AG08396 (cell line): ENCODE measurements at regions not wholly inside any gene's neighbourhood (a gene's known extent, or its start where the extent isn't known, plus 50 kb on each side); places are given as distances from the start of the nearest gene placed in this dataset.

Experiments used
- DNase-seq: peaks from one replicate; pipeline ENCODE4 v3.0.0; 2012; ENCODE audit warnings: low spot score, mixed read lengths

GRCh38 chr2:16252891-16253290 is 312.5 kb downstream of the MYCN start:
- DNase-seq = no peak

- DNase-seq = no peak
Measured at GRCh38 chr2:16252251-16252650, 311.9 kb downstream of the MYCN start.

DNA sequence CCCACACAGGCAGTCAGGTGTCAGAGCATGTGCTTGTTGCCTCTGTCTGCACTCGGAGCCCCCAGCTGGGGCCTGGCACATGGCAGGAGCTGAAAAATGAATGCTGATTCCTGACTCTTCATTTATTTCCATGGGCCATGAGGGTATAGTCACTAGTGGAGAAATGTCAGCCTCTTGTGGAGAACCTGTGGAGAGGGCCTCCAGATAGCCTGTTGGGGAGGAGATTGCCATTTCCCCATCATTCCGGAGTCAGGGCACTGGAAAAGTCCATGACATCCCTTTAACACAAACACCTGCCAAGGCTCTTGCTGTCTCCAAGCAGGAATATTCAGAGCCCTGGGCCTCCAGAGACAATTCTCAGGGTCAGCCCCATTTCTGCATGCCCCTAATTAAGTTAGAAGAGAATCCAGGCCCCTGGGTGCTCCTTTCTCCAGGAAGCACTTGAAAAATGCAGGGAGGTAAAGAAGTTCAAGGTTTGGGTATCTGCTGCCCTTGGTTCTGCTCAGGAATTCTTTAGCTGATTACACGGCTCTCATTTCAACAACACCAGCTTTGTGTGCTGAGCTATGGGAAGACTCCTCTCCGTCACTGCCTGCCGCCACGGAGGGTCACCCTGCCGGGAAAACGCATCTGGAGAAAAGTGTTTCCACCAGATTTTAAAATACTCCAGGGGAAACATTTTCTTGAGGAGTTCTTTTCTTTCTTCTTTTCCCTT is 311.3 kb downstream of the MYCN start:
- no peak for DNase-seq

DNA sequence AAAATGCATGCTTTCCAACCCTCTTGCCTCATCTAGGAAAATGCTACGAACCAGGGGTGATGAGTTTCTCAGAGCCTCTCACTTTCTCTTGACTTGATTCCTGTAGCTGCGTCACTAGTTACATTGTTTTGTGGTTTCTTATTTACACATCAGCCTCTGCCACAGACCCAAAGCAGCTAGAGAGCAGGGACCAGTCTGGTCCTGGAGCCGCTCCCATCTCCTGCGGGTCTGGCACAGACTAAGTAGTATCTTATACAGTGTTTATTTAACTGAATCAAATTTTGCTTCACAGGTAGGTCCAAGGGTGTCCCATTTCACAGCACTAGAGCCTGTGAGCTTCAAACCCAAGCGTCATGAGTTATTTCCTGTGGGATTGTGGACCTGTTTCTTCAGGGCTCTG is 310.5 kb downstream of the MYCN start:
- no peak for DNase-seq

GRCh38 chr2:16250466-16250865 is 310.1 kb downstream of the MYCN start:
- no peak for DNase-seq

GRCh38 chr2:16250056-16250425 is 309.7 kb downstream of the MYCN start:
- no peak for DNase-seq

DNA sequence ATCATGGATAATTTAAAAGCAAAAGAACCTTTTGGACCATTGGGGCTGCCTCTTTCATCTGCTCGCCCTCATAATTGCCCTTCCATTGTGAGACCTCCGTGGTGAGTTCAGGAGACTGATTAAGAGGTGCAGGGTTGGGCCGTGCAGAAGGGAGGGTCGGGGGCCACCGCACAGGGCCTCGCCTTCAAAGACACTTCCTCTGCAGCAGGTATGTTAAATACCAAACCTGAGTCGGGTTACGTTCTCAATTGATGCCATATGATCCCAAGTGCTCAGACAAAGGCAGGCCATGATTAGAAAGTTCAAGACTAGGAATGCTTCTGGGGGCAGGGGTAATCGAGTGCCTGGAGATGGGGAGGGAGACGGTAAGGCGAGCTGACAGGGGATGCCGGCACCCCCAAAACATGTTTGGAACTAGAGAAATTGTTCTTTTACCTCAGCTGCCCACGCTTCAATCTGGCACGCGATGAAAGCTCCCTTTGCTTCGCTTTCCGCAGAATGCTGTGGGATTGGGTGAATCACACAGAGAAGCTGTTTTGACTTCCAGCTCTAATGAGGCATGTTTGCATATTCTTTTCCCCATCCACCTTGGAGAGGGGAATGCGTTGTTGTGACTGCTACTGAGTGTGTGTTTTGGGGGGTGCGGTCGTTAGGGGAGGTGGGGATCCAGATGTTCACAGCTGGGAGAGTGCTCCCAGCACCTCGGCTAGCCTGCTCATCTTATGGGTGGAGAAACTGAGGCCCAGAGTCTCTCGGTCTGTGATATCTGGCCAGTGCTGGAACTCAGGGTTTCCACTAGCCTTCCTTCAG is 309.1 kb downstream of the MYCN start:
- no peak for DNase-seq

GRCh38 chr2:16248571-16249105 is 308.3 kb downstream of the MYCN start:
- DNase-seq = no peak

GRCh38 chr2:16247326-16248122 is 307.2 kb downstream of the MYCN start:
- no peak for DNase-seq

DNA sequence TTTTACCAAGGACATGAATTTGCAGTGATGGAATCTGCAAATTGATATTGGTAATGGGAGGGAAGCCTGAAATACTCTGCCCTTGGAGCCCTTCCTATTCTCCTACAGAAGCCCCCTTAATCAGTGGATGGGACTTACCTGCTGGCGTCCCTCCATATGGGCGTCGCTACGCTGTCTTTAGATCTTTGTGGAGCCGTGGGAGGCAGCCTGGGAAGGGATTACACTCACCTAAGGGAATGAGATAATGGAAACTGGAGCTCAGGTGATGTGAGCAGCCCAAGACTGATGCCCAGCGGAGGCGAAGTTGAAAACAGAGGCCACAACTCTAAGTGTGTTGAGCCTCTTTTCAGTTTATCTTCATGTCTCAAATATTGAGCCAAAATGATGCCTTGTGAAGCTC is 306.6 kb downstream of the MYCN start:
- no peak for DNase-seq

- DNase-seq = no peak
Measured at GRCh38 chr2:16246281-16246850, 306.0 kb downstream of the MYCN start.

GRCh38 chr2:16245481-16246054 is 305.2 kb downstream of the MYCN start:
- no peak for DNase-seq

DNA sequence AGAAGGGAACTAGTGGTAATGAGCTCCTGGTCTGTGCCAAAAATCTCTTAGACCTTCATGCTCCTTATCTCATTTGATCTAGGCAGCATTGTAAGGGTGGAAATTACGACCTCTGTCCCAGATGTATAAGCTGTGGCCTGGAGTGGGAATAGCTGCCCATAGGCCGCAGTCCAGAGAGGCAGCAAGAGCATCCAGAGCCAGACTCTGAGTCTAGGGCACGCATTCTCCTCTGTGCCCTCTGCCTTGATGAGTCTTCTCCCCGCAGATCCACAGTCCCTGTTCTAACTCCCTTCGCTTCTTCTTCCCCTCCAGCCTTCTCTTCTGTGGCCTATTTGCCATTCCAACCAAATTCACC is 304.6 kb downstream of the MYCN start:
- no peak for DNase-seq

DNA sequence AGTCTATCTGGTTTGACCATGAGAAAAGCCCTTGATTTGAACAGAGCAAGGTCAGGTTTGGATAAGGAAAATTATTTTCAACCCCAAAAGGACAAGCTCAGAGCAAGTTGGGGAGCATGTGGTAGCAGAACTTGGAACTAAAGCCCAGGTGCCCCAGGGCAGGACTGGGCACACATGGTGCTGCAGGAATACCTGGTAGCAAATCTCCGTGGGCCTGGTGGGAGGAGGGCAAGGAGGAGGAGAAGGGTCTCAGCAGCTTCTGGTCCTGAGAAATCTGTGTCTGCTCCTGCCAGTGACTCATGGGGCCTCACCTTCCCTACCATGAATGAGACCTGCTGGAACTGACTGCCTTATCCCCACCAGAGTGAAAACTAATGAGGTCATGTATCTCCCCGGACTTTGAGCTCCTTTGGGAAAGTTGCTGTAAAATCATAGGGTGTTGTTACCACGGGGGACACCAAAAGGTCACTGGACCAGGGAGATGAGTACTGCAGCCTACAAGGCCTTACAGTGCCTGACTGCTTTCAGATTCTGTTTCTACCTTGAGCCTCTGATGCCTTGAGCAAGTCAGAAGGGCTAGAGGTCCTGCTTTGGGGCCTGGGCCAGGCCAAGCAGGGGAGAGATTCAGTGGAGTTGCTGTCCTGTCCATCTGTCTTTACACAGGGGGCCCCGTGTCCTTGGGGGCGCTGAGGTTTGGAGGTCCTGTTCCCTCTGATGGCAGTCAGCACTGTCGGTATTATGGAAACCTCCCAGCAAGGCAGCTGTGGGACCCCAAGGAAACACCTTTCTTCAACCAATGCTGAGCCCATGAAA is 304.0 kb downstream of the MYCN start:
- DNase-seq = no peak

GRCh38 chr2:16243411-16243996 is 303.2 kb downstream of the MYCN start:
- DNase-seq = no peak

- no peak for DNase-seq
Measured at GRCh38 chr2:16242906-16243305, 302.6 kb downstream of the MYCN start.

DNA sequence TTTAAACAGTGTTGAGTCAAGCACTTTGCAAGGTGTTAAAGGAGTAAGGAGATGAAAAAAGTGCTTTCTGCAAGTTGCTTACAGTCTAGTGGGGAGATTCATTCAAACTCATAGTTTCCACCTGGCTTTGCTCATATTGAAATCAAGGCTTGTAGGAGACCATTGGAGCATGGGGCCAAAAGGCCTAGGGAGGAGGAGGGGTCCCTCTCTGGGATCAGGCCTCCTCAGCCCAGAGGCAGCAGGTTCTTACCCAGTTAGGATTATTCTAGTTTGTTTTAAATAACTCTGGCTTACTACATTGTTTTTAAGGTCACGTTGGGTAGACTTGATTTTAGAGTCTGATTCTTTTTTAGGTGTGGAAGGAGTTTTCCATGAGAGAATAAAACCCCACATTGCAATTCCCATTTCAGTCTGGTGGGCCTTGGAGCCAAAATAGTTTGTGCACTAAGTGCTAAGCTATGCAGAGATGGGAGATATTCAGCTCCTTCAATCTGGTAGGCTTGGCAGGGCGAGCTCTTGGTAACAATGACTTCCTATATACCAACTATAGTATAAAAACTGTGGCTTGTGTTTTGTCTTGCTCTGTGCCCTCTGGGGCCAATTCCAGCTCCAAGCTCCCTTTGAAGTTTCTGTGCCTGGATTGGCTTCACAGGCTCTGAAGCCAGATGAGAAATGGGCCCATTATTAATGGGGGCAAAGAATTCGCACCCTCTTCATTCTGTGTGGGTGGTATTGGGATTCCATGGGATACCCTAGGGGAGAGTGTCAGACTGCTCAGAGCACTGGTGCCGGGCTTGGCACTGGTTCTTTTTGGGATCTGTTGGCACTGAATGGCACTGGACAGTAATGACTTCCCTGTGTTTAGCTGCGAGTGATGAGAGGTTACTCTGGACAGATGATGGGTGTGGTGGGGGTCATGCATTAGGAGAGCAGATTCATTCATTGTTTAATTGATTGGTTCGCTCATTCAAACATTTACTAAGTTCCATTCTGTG is 301.1 kb downstream of the MYCN start:
- no peak for DNase-seq

GRCh38 chr2:16240402-16240801 is 300.1 kb downstream of the MYCN start:
- DNase-seq = no peak

- DNase-seq = no peak
Measured at GRCh38 chr2:16239296-16239850, 299.0 kb downstream of the MYCN start.
